GM19351 (cell line): ENCODE measurements at regions not wholly inside any gene's neighbourhood (a gene's known extent, or its start where the extent isn't known, plus 50 kb on each side); places are given as distances from the start of the nearest gene placed in this dataset.
A peak's percentile ranks its signal among the peaks of the same experiment; 100 is the strongest.

Experiments used
- ATAC-seq: cut with Tn5 transposase; IDR thresholded peaks from one replicate; pipeline ENCODE4 v1.9.1; 2021; ENCODE audit warnings: mild to moderate bottlenecking, moderate library complexity; ENCODE audit not compliant: unreplicated experiment

DNA sequence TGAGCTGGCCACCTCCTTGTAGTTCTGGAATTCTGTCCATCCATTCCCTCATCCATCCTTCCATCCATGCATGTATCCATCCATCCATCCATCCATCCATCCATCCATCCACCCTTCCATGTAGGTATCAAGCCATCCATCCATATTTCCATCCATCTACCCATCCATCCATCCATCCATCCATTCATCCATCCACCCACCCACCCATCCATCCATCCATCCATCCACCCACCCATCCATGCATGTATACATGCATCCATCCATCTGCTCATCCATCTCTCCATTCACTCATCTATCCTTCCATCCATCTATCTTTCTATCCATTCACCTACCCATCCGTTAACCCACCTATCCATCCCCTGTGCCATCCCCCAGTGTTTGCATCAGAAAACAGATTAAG is 153.6 kb upstream of the STX18 start:
- ATAC-seq = no peak

DNA sequence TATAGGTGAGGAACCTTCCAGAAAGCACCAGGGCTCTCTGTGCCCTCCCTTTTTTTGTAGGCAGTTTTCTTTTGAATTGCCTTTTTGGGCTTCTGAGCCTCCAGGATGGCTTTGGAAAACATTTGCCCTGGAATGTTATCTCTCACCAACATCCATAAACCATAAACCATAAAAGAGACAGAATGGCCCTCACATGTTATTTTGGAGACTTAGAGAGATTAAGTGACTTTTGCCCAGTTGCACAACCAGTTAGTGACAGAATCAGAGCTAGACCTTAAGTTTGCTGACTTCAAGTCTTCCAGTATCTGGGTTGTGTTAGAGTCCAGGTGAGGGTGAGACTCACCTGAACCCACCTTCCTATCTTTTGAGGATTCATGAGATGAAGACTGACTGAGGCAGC is 153.0 kb upstream of the STX18 start:
- no peak for ATAC-seq

DNA sequence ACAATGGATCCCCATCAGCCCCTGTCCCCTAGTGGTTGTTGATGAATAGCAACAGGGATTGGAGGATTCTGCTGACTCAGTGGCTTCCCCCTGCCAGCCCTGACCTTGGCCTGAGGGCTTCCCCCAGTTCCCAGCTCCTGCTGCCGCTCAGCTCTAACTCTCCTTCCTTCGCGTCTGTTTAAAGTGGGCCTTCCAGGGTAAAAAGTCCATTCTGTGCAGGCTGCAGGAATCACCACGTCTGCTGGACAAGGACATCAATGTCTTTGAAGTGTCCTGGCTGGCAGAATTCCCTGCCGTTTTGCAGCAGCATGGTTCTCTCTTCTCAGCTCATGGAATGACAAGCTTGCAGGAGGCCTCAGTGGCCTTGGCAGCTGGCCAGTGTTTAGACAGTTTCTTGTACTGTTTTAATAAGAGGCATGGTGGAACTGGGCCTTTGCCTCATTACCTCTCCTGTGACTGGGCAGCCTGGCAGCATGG is 152.5 kb upstream of the STX18 start:
- no peak for ATAC-seq

DNA sequence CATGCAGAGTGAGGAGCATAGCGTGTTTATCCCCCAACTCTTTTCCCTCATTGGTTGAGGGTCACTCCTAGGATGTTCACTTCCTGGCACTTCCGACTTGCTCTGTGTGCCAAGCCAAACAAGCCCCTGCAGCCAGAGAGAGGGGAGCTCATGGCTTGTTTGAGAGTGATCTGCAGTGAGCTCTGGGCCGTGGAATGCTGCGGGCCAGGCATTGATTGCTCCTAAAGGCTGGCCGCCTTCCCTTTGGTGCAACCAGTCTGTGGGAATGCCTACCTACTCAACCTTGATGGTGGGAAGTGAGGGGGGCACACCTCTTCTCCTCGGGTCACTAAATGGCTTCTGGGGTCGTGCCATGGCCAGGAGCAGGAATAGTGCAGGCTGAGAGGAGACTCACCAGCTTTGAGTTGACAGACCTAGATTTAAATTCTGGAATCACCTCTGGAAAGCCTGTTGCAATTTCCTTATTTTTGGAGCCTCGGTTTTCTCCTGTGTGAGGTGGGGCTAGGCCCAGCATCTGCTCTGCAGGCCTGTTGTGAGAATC is 152.0 kb upstream of the STX18 start:
- ATAC-seq = no peak

DNA sequence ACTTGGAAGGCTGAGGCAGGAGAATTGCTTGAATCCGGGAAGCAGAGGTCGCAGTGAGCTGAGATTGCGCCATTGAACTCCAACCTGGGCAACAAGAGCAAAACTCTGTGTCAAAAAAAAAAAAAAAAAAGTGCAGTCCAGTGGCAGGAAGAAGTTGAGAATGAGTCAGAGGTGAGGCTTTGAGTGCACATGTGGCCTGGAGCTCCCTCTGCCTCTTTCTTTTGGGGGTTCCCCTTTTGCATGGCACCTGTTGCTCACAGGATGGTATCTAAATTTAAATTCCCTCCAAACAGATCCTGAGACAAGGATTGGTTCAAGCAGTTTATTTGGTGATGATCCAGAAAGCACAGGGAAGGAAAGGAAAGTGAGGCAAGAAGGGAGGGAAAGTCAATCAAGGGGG is 151.4 kb upstream of the STX18 start:
- ATAC-seq = peak; percentile 34

DNA sequence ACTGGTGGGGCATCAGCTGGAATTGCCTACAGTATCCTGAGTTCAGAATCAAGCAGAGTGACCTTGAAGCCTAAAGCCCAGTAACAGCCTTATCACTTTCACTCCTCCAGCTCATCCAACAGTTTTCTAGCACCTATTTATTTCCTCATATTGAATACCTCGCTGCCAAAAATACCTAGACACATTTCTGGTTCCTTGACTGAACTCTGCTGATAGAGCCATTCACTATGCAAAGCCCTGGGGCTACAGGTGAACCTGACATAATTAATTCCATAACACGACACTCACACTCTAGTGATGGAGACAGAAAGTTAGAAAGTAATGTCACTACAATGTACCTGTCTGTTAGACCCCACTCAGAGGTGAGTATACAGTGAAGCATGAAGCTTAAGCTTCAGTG is 149.0 kb upstream of the STX18 start:
- no peak for ATAC-seq

DNA sequence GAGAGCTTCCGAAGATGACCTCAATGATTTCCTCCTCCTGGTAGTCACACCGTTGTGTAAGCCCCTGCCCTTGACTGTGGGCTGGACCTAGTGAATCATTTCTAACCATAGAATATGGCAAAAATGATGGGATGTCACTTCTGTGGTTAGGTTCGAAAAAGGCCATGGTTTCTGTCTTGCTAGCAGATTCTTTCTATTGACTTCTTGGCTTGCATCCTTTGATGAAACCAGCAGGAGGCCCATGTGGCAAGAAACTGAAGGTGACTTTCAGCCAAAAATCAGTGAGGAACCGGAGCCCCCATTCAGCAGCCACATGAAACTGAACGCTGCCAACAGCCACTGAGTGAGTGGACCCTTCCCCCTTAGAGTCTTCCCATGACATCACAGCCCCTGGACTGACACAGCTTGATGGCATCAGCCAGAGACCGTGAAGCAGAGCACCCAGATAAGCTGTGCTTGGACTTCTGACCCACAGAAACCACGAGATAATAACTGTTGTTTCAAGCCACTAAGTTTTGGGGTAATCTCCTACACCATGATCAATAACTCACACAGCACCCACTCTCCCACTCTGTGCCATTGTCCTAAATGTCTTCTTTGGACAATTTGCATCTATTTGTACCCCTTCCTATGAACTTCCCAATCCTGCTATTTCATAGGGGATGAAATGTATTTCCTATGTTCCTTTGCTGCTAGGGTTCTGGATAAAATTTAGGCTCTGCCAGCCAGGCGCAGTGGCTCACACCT is 148.0 kb upstream of the STX18 start:
- ATAC-seq = peak; percentile 92

DNA sequence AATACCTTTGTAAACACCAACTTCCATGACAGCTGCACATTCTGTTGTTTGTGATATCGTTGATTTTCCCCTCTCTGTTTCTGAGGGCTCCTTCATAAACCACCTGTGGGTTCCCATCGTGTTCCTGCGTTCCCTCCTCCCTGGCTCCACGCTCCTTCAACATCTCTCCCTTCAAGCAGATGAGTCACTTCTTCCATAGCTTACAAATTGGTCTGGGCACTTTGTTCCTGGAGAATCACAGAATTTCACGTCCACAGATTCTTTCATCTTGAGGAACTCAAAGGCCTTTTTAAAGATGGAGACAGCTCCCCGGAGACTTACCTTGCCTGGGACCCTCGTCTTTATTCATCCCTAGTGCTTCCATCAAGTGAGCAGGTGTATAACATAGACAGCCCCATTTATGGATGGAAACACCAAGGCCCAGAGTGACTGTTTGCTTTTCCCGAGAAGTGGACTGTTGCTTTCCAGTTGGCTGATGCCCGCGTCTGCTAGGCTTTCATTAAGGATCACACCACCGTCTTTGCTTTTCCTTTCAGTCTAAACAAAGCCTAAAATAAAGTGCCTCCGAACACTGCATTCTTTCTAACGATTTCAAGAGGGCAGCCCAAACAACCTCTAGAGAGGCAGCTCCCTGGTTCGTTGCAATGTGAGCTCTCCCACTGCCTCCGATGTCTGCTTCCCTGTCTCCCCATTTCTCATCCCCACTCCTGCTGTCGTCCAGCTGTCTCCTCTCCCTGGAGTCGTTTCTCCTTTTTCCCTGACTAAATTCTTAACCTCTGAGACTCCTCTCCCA is 146.3 kb upstream of the STX18 start:
- ATAC-seq = no peak

DNA sequence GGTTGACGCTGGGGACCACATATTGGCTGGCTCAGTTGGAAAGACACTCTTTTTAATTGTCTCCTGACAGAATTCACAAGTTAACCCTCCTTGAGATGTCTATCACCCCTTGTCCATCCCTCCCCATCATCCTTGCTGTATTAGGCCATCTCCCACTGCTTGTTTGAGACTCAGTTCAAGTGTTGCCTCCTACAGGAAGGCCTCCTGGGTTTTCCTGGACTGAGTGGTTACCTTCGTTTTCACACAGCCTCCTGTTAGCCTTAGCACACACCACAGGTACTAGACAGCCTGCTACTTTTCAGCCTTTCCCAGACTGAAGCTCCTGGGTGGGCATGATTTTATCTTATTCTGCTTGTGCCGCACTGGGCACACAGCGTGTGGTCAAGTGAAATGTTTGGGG is 145.3 kb upstream of the STX18 start:
- no peak for ATAC-seq

DNA sequence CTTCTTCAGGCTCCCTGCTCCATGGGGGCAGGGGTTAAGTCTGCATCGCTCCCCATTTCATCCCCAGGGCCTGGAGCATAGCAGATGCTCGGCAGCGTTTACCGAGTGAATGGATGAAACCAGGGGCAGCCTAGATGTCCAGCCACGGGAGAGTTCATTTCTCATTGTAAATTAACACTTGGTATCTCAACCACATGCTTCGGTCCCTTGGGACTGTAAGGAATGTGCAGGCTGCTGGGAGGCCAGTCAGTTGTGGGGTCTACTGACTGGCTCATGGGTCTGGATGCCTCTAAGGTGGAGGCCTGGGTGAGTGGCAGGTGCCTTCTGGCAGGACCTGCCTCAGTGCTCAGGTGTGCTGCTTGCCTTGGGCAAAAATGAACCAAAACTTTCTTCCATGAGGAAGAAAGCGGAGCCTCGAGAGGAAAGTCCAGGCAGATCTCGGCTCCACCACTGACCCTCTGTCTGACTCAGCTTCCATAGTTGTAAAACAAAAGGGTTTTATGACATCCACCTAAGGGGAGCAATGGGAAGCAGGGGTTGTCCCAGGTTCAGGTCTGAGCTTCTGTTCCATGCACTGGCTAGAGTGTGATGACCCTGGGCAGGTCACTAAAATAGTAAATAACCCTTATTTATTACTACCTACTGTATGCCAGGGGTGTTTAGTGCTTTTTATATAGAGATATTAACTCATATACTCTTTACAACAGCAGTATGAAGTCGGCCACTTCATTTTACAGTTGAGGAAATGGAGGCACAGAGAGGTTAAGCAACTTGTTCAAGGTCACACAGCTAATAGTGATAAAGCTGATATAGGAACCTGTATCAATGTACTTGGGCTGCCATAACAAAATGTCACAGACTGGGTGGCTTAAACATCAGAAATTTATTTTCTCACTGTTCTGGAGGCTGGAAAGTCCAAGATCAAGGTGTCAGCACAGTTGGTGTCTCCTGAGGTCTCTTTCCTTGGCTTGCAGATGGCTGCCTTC is 144.3 kb upstream of the STX18 start:
- ATAC-seq = no peak

DNA sequence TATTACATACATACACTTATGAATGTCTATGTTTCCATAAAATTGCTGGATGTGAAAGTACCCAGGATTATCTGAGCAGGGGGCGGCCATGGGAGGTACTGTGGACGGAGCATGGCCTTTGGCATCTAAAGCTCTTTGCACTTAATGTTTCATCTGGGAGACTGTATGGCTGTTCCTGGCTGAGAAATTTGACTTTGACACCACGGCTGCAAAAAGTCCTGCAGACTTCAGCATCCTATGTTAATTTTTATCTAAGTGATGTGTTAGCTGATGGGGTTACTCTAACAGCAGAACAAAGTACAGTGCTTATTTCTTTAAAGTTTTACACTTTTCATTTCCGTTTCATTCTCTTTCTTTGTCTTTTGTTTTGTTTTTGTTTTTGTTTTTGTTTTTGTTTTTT is 139.8 kb upstream of the STX18 start:
- no peak for ATAC-seq

DNA sequence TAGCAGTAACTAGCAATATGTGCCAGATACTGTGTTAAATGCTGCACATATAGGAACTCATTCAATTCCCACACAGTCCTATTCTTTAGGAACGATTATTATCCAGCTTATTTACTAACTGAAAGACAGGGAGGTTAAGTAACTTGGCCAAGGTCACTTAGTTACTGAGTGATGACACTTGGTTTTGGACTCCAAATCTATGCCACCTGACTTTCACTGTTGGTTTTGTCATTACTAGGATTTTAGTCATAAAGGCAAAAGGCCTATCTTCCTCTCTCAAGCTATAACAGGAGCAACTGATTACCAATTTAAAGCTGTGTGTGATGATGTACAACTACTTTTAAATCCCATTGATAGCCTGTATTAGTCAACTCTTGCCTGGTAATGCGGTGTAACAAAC is 138.9 kb upstream of the STX18 start:
- ATAC-seq = no peak

DNA sequence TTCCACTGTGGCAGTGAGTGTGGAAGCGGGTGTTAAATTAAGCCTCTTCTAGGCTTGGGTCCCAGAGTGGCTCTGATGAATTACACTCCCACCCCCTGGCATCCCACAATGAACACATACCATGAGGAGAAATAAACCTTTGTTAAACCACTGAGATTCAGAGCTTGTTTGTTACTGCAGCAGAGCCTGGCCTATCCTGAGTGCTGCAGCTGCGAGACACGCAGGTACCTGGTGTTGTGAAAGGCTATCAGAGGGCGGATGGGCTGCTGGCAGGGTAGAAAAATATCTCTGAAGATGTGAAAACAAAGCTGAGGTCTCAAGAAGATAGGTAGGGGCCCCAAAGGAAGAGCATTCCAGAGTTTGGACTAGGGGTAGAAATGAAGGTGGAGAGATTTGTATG is 138.4 kb upstream of the STX18 start:
- ATAC-seq = no peak

DNA sequence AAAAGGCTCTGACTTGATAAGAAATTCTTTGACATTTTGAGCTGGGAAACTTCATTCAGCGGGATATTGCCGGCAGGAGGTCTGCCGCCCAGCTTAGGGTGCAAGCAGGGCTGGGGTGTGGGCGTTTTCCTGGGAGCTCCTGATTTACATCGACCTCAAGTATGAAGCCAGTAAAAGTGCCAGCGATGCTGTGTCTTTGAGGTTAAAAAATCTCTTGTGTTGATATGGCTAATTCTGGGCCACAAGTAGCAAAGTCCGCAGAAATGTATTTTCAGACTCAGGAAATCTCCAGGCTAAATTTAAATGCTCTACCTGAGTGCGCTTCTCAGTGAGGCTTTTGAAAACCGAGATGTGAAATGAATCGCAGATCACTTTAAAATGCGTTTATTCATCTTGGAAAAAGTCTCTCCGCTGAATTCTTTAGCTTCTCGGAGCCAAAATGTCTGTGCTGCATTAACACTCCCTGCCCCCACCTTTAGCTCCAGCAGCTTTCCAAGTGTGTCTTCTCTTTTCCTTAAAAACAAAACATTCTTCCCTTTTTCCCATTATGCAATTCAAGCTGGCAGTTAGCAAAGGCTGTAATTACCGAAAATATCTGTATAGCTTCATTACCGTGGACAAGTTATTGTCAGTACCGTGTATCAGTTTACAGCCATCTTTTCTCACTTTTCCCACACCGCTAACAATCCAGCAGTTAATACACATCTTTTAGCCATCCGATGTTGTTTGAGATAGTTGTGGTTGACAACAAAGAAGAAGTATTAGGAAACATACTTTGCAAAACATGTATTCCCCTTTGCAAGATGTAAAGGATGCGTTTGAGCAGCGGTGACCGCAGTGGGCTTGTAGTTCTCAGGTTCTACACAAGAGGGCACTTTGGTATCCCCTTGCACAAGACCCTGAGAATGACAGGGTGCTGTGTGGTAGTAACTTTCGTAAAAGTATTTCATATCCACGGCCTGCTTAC is 136.0 kb upstream of the STX18 start:
- ATAC-seq = no peak

DNA sequence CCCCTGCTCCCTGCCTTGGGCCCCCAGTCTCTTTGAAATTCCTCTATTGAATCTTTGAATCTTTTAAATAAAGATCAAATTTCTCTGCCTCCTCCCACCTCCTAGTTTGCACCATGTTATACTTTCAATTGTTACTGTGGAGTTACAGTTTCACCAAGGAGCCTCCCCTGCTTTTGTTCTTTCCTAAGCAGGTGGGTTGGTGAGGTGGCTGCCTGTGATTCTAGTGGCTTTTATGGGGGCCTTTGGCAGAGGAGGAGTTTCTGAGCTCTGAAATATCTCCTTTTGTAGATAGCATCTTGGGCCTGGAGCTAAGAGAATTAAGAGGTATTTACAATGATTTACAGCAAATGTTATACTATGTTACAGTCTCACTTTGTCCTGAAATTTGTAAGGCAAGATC is 133.8 kb upstream of the STX18 start:
- no peak for ATAC-seq

DNA sequence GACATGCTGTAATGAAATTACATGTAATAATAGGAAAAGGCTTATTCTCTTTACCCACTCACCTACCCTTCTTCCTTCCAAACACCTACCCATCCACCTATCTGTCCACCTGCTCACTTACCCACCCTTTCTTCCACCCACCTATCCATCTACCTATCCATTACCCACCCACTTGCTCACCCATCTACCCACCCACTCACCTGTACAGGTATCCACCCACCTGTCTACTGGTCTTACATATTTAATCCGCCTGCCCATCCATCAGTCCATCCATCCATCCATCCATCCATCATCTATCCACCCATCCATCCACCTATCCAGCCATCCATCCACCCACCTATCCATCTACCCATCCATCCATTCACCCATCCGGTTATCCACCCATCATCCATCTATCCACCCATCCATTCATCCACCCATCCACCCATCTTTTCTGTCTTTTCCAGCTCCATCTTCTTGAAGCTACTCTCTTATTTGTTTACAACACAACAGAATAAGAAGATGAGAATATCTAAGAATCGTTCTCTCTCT is 133.3 kb upstream of the STX18 start:
- ATAC-seq = no peak

DNA sequence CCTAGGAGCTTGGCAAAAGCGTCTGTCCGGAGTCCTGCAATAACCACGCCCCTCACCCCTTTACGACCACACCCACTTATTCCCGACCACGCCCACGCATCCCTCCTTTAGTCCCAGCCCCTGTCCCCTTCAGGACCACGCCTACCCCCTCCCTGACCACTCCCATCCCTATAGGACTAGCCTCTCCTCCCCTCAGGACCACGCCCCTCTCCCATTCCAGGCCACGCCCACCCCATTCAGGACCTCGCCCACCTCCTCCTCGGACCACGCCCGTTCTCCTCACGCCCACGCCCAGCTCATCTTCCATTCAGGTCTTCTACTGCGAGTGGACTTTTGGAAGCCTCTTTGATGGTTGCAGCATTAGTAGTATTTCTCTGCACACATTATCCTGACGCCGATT is 131.2 kb upstream of the STX18 start:
- ATAC-seq = no peak

DNA sequence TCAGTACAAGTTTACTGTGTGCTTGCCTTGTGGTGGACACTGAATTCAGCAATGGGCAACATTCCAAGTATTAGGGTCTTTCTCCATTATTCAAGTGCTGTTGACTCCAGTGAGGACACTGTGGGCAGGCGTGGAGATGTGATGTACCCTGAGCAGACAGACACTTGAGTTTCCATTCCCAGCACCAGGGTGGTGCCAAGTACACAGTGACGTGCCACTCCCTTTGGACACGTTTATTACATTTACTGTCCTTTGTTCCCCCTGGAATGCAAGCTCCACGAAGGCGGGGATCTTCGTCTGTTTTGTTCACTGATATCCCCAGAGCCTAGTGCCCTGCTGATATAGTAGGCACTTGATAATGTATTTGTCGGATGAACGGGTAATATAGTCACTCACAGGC is 130.6 kb upstream of the STX18 start:
- ATAC-seq = no peak

DNA sequence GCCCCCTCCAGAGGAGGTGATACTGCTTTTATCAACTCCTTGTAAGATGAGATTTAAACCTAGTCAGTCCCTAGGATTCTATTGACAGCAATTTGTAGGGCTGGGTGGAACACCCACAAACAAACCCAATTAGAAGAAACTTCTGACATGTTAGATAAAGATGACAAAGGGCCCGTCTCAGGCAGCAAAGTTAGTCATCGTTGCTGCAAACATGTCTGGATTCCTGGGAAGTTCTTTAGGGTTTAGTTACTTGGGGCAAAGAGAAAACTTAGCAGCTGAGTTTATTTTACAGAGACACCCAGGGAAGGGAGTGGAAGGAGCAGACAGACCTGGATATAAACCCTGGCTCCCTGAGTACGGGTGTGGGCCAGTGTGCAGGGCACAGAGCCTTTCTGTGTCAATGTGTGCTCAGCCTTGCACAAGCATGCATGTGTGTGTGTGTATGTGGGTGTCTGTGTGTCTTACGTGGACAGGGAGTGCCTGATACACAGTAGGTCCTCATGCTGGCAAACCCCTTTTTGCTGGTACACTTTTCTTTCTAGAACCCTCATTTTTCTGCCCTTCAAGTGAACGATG is 130.0 kb upstream of the STX18 start:
- ATAC-seq = no peak
